Right cardiac atrium (tissue), 5 donors: ENCODE measurements at regions not wholly inside any gene's neighbourhood (a gene's known extent, or its start where the extent isn't known, plus 50 kb on each side); places are given as distances from the start of the nearest gene placed in this dataset.

Experiments used
- ATAC-seq, 2 donors: fragments of 200-7000 bp; cut with Tn5 transposase; one replicate each; pipeline versions ENCODE4 v1.8.0 to v1.9.1; 2020; ENCODE audit warnings: moderate library complexity in 2 of 2, mild to moderate bottlenecking in 1 of 2
- DNase-seq, 3 donors: peaks; one replicate each; pipeline ENCODE4 v3.0.0-alpha.2; 2020
- H3K27ac ChIP-seq: one replicate; pipeline ENCODE4 v1.5.1; 2013; ENCODE audit warnings: mild to moderate bottlenecking, low read length, control low read depth, moderate library complexity
- H3K27me3 ChIP-seq: one replicate; pipeline ENCODE4 v1.6.1; 2013; ENCODE audit not compliant: control insufficient read depth, insufficient read depth
- H3K4me1 ChIP-seq: one replicate; pipeline ENCODE4 v1.6.1; 2013; ENCODE audit warnings: low read length; ENCODE audit not compliant: control insufficient read depth, insufficient read depth
- H3K4me3 ChIP-seq: one replicate; pipeline ENCODE4 v1.5.1; 2013; ENCODE audit warnings: low read length, control low read depth
- H3K9me3 ChIP-seq: one replicate; pipeline ENCODE4 v1.6.1; 2013; ENCODE audit warnings: low read length; ENCODE audit not compliant: control insufficient read depth
- WGBS: extraction: QIAGEN DNeasy Blood & Tissue Kit; methylation state at CpG from one replicate; pipeline ENCODE4 v1.1.7; 2013; 5-methylcytosine and 5-hydroxymethylcytosine counted together
- intact Hi-C, 4 donors: fragments of 100-400 bp; cut with DNase I; formaldehyde crosslinking; loops; one replicate each; pipeline versions ENCODE4 v1.11.0 to v1.14.0; 2022 to 2023
- donor health status: healthy with polysubstance abuse.
- donor health status: DM: no; HTN: yes; CAD: no.
- donor health status: DM: no; HTN: no; CAD: no.
- donor health status: DM: no; HTN: yes; CAD: no; lungs with severe emphysema.
- donor health status: DM: yes; HTN: yes; CAD: no.

DNA sequence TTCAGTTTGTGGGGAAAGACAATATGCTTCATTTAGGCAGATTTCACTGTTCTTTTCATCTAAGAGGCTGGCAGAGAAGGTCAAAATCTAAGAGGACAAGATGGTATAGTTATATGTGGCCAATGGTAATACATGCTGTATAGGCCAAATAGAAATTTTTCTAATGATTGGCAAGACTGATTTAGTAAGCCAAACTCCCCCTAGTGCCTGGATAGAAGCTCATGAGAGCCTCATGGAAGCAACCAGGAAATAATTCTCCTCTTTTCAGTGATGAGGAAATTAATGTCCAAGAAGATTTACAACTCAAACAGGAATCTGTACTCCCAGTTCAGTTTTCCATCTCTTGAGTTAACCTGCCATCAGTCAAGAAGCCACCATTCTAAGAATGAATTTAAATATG is 253.6 kb upstream of the PHF14 start:
- no peak overlapping the region for H3K4me3 ChIP-seq
- no peak overlapping the region for H3K27ac ChIP-seq
- intact Hi-C loops, result no loop called here
- DNase-seq, result no peak
- no peaks in the 10 kb centered on the region for H3K4me1 ChIP-seq
- H3K27me3 ChIP-seq, result no peaks in the 10 kb centered on the region
- no peak for ATAC-seq
- H3K9me3 ChIP-seq, result no peaks in the 10 kb centered on the region

DNA sequence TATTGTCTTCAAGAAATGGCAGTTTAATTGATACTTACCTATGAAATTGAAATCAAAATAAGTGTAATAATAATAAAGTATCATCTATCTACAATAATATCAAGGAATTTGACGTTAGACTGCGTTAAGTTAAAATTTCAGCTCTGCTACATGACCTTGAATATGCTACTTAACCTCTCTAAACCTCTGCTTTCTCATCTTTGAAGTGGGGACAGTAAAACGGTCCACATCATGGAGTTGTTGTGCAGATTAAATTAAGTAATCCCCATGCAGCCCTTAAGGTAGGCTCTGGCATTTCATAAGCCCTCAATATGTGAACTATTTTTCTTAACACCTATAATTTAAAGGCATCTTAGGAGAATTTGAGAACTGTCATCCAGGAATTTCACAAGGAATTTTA is 252.4 kb upstream of the PHF14 start:
- DNase-seq (no peak), ATAC-seq (no peak)
- no peaks in the 10 kb centered on the region for H3K9me3 ChIP-seq
- H3K4me3 ChIP-seq, result no peak overlapping the region
- no peak overlapping the region for H3K27ac ChIP-seq
- H3K4me1 ChIP-seq, result no peaks in the 10 kb centered on the region
- WGBS, result 78% methylated on average over 3 of the region's 3 CpGs
- no peaks in the 10 kb centered on the region for H3K27me3 ChIP-seq
- intact Hi-C loops, result no loop called here

DNA sequence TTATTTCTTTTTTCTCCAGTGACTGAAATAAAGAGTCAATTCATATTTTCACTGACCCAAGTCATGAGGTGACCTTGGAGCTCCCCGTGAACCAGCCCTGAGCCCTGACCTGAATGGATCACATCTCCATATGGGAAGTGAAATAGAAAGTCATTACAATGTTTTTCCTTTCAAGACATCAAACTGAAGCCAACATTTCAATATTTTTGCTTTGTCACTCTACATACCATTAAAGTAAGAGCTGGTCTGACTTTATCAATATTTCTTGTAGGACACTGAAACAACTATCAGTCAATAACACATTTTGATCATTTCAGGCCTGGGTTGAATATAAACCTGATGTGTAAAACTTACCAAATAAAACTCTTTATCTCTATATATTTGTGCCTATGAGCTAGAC is 249.8 kb upstream of the PHF14 start:
- Histone ChIP-seq H3K4me3 (no peak overlapping the region), H3K9me3 (no peaks in the 10 kb centered on the region), H3K27ac (no peak overlapping the region), H3K4me1 (no peaks in the 10 kb centered on the region), H3K27me3 (no peaks in the 10 kb centered on the region)
- ATAC-seq (no peak), DNase-seq (no peak)
- intact Hi-C loops, result no loop called here
- 74% methylated on average over 1 of the region's 1 CpG for WGBS

- no peak overlapping the region for H3K27ac ChIP-seq
- intact Hi-C loops, result no loop called here
- ATAC-seq (no peak), DNase-seq (no peak)
- no peaks in the 10 kb centered on the region for H3K27me3 ChIP-seq
- H3K4me1 ChIP-seq, result no peaks in the 10 kb centered on the region
- H3K9me3 ChIP-seq, result no peaks in the 10 kb centered on the region
- WGBS, result 41% methylated on average over 1 of the region's 1 CpG
- no peak overlapping the region for H3K4me3 ChIP-seq
Observed at GRCh38 chr7:10724449-10724848, 249.2 kb upstream of the PHF14 start.

DNA sequence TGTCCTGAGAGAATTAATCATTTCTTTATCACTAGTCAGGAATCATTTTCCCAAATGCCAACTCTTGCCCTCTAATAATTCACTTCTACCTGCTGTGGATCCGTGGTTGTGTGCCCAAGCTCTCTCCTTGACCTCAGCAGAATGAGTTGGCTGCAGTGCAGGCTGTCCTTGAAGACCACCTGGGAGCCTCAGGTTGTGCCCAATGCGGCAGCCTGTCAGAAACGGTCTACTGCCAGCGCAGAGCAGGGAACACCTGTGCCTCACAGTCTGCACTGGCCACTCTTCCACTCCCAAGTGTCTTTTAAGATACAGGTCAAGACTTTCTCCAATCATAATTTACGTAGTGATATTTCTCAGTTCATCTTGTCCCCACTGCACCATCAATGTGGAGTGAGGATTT is 246.0 kb upstream of the PHF14 start:
- ATAC-seq (no peak), DNase-seq (no peak)
- Histone ChIP-seq H3K9me3 (no peaks in the 10 kb centered on the region), H3K4me1 (no peaks in the 10 kb centered on the region), H3K27ac (no peak overlapping the region), H3K4me3 (no peak overlapping the region), H3K27me3 (no peaks in the 10 kb centered on the region)
- WGBS, result 79% methylated on average over 5 of the region's 5 CpGs
- intact Hi-C loops, result no loop called here

DNA sequence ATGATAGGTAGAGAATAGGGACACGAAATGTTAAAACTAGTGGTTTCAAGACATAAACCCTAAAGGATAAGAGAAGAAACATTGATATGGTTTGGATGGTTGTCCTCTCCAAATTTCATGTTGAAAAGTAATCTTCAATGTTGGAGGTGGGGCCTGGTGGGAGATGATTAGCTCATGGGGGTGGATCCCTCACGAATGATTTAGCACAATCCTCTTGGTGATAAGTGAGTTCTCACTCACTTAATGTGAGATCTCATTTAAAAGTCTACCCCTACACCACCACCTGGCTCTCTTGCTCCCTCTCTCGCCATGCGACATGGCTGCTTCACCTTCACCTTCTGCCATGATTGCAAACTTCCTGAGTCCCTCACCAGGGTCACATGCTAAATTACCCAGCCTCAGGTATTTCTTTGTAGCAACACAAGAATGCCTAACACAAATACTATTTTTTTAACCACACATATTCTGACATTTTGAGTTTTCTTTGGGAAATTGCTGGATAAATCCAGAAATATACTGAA is 242.4 kb upstream of the PHF14 start:
- H3K27me3 ChIP-seq, result no peaks in the 10 kb centered on the region
- intact Hi-C loops, result no loop called here
- WGBS, result 70% methylated on average over 4 of the region's 4 CpGs
- ATAC-seq (no peak), DNase-seq (no peak)
- H3K4me1 ChIP-seq, result no peaks in the 10 kb centered on the region
- H3K9me3 ChIP-seq, result no peaks in the 10 kb centered on the region
- H3K4me3 ChIP-seq, result no peak overlapping the region
- no peak overlapping the region for H3K27ac ChIP-seq

GRCh38 chr7:10733747-10734146 is 239.9 kb upstream of the PHF14 start:
- no peaks in the 10 kb centered on the region for H3K9me3 ChIP-seq
- H3K4me1 ChIP-seq, result no peaks in the 10 kb centered on the region
- WGBS, result 98% methylated on average over 1 of the region's 1 CpG
- H3K27ac ChIP-seq, result no peak overlapping the region
- DNase-seq, result no peak
- H3K27me3 ChIP-seq, result no peaks in the 10 kb centered on the region
- no peak overlapping the region for H3K4me3 ChIP-seq
- intact Hi-C loops, result no loop called here
- no peak for ATAC-seq

GRCh38 chr7:10734595-10734994 is 239.1 kb upstream of the PHF14 start:
- Histone ChIP-seq H3K27me3 (no peaks in the 10 kb centered on the region), H3K27ac (no peak overlapping the region), H3K9me3 (no peaks in the 10 kb centered on the region), H3K4me1 (no peaks in the 10 kb centered on the region), H3K4me3 (no peak overlapping the region)
- DNase-seq (no peak), ATAC-seq (no peak)
- intact Hi-C loops, result no loop called here
- WGBS, result 73% methylated on average over 2 of the region's 2 CpGs

DNA sequence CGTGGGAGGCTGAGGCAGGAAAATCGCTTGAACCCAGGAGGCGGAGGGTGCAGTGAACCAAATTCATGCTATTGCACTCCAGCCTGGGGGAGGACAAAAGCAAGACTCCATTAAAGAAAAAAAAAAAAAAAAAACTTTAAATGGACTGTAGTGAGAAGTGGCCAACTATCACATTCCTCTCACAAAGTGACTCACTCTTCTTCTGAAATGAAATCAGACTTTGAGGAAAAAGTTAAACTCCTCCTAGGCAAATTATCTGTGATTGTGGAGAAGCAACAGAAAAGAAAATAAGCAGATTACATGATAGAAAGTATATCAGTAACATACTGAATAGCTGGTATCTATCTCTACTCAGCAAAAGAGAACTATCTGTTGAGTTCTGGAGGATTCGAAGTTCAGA is 234.3 kb upstream of the PHF14 start:
- WGBS, result 72% methylated on average over 4 of the region's 4 CpGs
- ATAC-seq (no peak), DNase-seq (no peak)
- no peaks in the 10 kb centered on the region for H3K4me1 ChIP-seq
- H3K27ac ChIP-seq, result no peak overlapping the region
- intact Hi-C loops, result no loop called here
- no peaks in the 10 kb centered on the region for H3K27me3 ChIP-seq
- no peaks in the 10 kb centered on the region for H3K9me3 ChIP-seq
- no peak overlapping the region for H3K4me3 ChIP-seq

DNA sequence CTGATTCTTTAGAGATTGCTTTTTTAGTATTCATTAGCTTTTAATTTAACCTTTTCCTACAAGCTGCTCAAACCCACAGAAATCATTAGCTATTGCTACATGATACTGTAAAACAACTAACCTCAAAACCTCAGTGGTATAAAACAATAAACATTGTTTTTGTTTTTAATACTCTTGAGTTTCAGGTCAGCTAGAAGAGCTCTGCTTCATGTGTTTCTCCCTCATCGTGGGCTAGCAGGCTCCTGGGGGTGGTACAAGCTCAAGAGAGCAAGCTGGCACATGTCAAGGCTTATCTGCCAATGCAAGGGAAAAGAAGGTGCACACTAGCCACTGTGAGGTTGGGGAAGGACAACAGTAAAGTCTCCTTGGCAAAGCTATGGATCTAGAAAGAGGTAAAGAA is 232.9 kb upstream of the PHF14 start:
- H3K27ac ChIP-seq, result no peak overlapping the region
- DNase-seq (no peak), ATAC-seq (no peak)
- intact Hi-C loops, result no loop called here
- WGBS, result 23% methylated on average over 1 of the region's 1 CpG
- no peaks in the 10 kb centered on the region for H3K4me1 ChIP-seq
- H3K9me3 ChIP-seq, result no peaks in the 10 kb centered on the region
- H3K27me3 ChIP-seq, result no peaks in the 10 kb centered on the region
- no peak overlapping the region for H3K4me3 ChIP-seq

- Histone ChIP-seq H3K4me1 (no peaks in the 10 kb centered on the region), H3K9me3 (no peaks in the 10 kb centered on the region), H3K27ac (no peak overlapping the region), H3K4me3 (no peak overlapping the region), H3K27me3 (no peaks in the 10 kb centered on the region)
- no peak for ATAC-seq
- intact Hi-C loops, result no loop called here
- DNase-seq, result no peak
- WGBS, result 61% methylated on average over 2 of the region's 2 CpGs
Observed at GRCh38 chr7:10756981-10757380, 216.7 kb upstream of the PHF14 start.

- H3K4me1 ChIP-seq, result no peaks in the 10 kb centered on the region
- DNase-seq, result no peak
- no peaks in the 10 kb centered on the region for H3K9me3 ChIP-seq
- no peaks in the 10 kb centered on the region for H3K27me3 ChIP-seq
- no peak overlapping the region for H3K27ac ChIP-seq
- H3K4me3 ChIP-seq, result no peak overlapping the region
- 94% methylated on average over 2 of the region's 2 CpGs for WGBS
- no peak for ATAC-seq
- intact Hi-C loops, result no loop called here
Observed at GRCh38 chr7:10759120-10759519, 214.6 kb upstream of the PHF14 start.
